22Rv1 (cell line): ENCODE measurements at regions not wholly inside any gene's neighbourhood (a gene's known extent, or its start where the extent isn't known, plus 50 kb on each side); places are given as distances from the start of the nearest gene placed in this dataset.

Source experiments
- H3K27ac ChIP-seq: fragments of 450-650 bp; 2 replicates; pipeline ENCODE4 v1.5.1; 2017
- CTCF ChIP-seq: fragments of 450-650 bp; IDR thresholded peaks from 2 replicates; pipeline ENCODE4 v1.5.1; 2017; ENCODE audit warnings: mild to moderate bottlenecking
- ZFX ChIP-seq: fragments of 450-650 bp; IDR thresholded peaks from 2 replicates; pipeline ENCODE4 v1.6.1; 2017; ENCODE audit warnings: antibody characterized with exemption, borderline replicate concordance

- TF ChIP-seq CTCF (no peak), ZFX (no peak)
- H3K27ac ChIP-seq, result no peak overlapping the region
These were observed 141.4 kb downstream of the LSMEM1 start for GRCh38 chr7:112622159-112622715.

- TF ChIP-seq CTCF (no peak), ZFX (no peak)
- no peak overlapping the region for H3K27ac ChIP-seq
These were observed 143.6 kb downstream of the LSMEM1 start for GRCh38 chr7:112624416-112624815.

- H3K27ac ChIP-seq, result peak overlapping the region; percentile 19; the same call in 1 of the 2 replicates
- TF ChIP-seq ZFX (no peak), CTCF (no peak)
These were observed 149.8 kb downstream of the LSMEM1 start for GRCh38 chr7:112630565-112630964.

GRCh38 chr7:112634107-112634506 is 153.3 kb downstream of the LSMEM1 start:
- TF ChIP-seq ZFX, result no peak
- no peak for TF ChIP-seq CTCF
- H3K27ac ChIP-seq, result no peak overlapping the region

GRCh38 chr7:112635742-112636141 is 154.5 kb downstream of the TMEM168 start:
- H3K27ac ChIP-seq, result no peak overlapping the region
- TF ChIP-seq ZFX, result no peak
- TF ChIP-seq CTCF, result no peak

- TF ChIP-seq ZFX (no peak), CTCF (no peak)
- no peak overlapping the region for H3K27ac ChIP-seq
These were observed 151.4 kb downstream of the TMEM168 start for GRCh38 chr7:112638675-112639400.

GRCh38 chr7:112640685-112641084 is 149.5 kb downstream of the TMEM168 start:
- TF ChIP-seq CTCF, result no peak
- no peak for TF ChIP-seq ZFX
- H3K27ac ChIP-seq, result no peak overlapping the region
